BE2C (cell line): ENCODE measurements at regions not wholly inside any gene's neighbourhood (a gene's known extent, or its start where the extent isn't known, plus 50 kb on each side); places are given as distances from the start of the nearest gene placed in this dataset.

Experiments
- DNase-seq: peaks from one replicate; pipeline ENCODE4 v3.0.0-alpha.2; 2020
- H3K27me3 ChIP-seq: fragments of 250-450 bp; sonication (Bioruptor Pico); 2 replicates; pipeline ENCODE4 v1.5.1; 2020; ENCODE audit warnings: mild to moderate bottlenecking
- H3K36me3 ChIP-seq: fragments of 250-450 bp; sonication (Bioruptor Pico); 2 replicates; pipeline ENCODE4 v1.5.1; 2020; ENCODE audit warnings: mild to moderate bottlenecking
- H3K4me1 ChIP-seq: fragments of 250-450 bp; sonication (Bioruptor Pico); 2 replicates; pipeline ENCODE4 v1.5.1; 2020
- H3K4me3 ChIP-seq: 2 replicates; pipeline ENCODE4 v1.5.1; 2011; ENCODE audit warnings: low read depth, low read length
- H3K9me3 ChIP-seq: fragments of 250-450 bp; sonication (Bioruptor Pico); 2 replicates; pipeline ENCODE4 v1.5.1; 2020
- CTCF ChIP-seq: IDR thresholded peaks from 2 replicates; pipeline ENCODE4 v1.5.1; 2012; ENCODE audit warnings: mild to moderate bottlenecking, low read depth, low read length

GRCh38 chr7:125246706-125247105 lies 317.1 kb upstream of the POT1 start:
- no peak for TF ChIP-seq CTCF
- no peaks in the 10 kb centered on the region for H3K4me1 ChIP-seq
- H3K9me3 ChIP-seq = no peaks in the 10 kb centered on the region

GRCh38 chr7:125241548-125241947 lies 311.9 kb upstream of the POT1 start:
- no peak overlapping the region for H3K4me3 ChIP-seq
- no peaks in the 10 kb centered on the region for H3K4me1 ChIP-seq
- no peaks in the 10 kb centered on the region for H3K27me3 ChIP-seq
- H3K36me3 ChIP-seq = no peaks in the 10 kb centered on the region
- no peak for TF ChIP-seq CTCF
- H3K9me3 ChIP-seq = no peaks in the 10 kb centered on the region
- no peak for DNase-seq

More at GRCh38 chr7:125246706-125247105, 317.1 kb upstream of the POT1 start:
- DNase-seq = no peak
- Histone ChIP-seq H3K4me3 (no peak overlapping the region), H3K36me3 (no peaks in the 10 kb centered on the region), H3K27me3 (no peaks in the 10 kb centered on the region)

GRCh38 chr7:125222596-125222995 lies 293.0 kb upstream of the POT1 start:
- H3K4me3 ChIP-seq = no peak overlapping the region
- no peaks in the 10 kb centered on the region for H3K4me1 ChIP-seq
- no peak for TF ChIP-seq CTCF
- H3K9me3 ChIP-seq = no peaks in the 10 kb centered on the region
- no peak for DNase-seq
- H3K36me3 ChIP-seq = no peaks in the 10 kb centered on the region
- no peaks in the 10 kb centered on the region for H3K27me3 ChIP-seq

- Histone ChIP-seq H3K36me3 (no peaks in the 10 kb centered on the region), H3K27me3 (no peaks in the 10 kb centered on the region), H3K4me1 (no peaks in the 10 kb centered on the region), H3K9me3 (no peaks in the 10 kb centered on the region), H3K4me3 (no peak overlapping the region)
- no peak for DNase-seq
- TF ChIP-seq CTCF = no peak
Measured at GRCh38 chr7:125218076-125218475, 288.5 kb upstream of the POT1 start.

GRCh38 chr7:125201002-125201401 lies 271.4 kb upstream of the POT1 start:
- no peaks in the 10 kb centered on the region for H3K27me3 ChIP-seq
- no peaks in the 10 kb centered on the region for H3K9me3 ChIP-seq
- H3K4me1 ChIP-seq = no peaks in the 10 kb centered on the region
- DNase-seq = no peak
- no peaks in the 10 kb centered on the region for H3K36me3 ChIP-seq
- no peak overlapping the region for H3K4me3 ChIP-seq
- TF ChIP-seq CTCF = no peak

- Histone ChIP-seq H3K4me1 (no peaks in the 10 kb centered on the region), H3K36me3 (no peaks in the 10 kb centered on the region), H3K4me3 (no peak overlapping the region), H3K9me3 (no peaks in the 10 kb centered on the region), H3K27me3 (no peaks in the 10 kb centered on the region)
- no peak for DNase-seq
- no peak for TF ChIP-seq CTCF
Measured at GRCh38 chr7:125197731-125198393, 268.2 kb upstream of the POT1 start.
